ENCODE measurements at regions not wholly inside any gene's neighbourhood (a gene's known extent, or its start where the extent isn't known, plus 50 kb on each side); places are given as distances from the start of the nearest gene placed in this dataset.

- TF ChIP-seq, protein P1, sequence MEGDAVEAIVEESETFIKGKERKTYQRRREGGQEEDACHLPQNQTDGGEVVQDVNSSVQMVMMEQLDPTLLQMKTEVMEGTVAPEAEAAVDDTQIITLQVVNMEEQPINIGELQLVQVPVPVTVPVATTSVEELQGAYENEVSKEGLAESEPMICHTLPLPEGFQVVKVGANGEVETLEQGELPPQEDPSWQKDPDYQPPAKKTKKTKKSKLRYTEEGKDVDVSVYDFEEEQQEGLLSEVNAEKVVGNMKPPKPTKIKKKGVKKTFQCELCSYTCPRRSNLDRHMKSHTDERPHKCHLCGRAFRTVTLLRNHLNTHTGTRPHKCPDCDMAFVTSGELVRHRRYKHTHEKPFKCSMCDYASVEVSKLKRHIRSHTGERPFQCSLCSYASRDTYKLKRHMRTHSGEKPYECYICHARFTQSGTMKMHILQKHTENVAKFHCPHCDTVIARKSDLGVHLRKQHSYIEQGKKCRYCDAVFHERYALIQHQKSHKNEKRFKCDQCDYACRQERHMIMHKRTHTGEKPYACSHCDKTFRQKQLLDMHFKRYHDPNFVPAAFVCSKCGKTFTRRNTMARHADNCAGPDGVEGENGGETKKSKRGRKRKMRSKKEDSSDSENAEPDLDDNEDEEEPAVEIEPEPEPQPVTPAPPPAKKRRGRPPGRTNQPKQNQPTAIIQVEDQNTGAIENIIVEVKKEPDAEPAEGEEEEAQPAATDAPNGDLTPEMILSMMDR (IDR thresholded peaks at IDR 0.05; ENCODE audit: unreplicated experiment in 3 of 3), result no peak
- no peak overlapping the region for H3K4me3 Mint-ChIP-seq
- no peaks in the 10 kb centered on the region for H3K4me1 Mint-ChIP-seq
- H3K36me3 Mint-ChIP-seq (ENCODE audit: low read depth), result no peaks in the 10 kb centered on the region
- H3K9me3 Mint-ChIP-seq, result peaks cover 2% of the 10 kb centered on the region
- peaks cover 4% of the 10 kb centered on the region for H3K27me3 Mint-ChIP-seq (ENCODE audit: low read depth)
- no peak overlapping the region for H3K27ac Mint-ChIP-seq
Measured at GRCh38 chr1:4877426-4877825, 223.0 kb downstream of the AJAP1 start.

DNA sequence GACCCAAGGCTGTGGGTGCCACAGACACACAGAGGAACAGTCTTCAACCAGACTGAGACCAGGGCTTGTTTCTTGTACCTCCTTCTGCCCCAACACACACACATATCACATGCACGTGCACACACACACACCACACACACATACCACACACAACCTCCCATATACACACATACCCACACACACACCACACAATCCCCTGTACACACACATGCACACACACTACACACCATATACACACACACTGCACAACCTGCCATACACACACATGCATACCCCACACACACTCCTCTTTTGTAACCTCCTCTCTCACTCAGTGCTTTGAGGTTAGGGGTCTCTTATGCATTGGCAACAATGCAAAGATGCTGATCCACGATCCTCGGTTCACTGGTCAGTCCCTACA lies 217.0 kb downstream of the AJAP1 start:
- peaks cover 19% of the 10 kb centered on the region for H3K27me3 Mint-ChIP-seq (ENCODE audit: low read depth)
- peaks cover 14% of the 10 kb centered on the region for H3K9me3 Mint-ChIP-seq
- H3K4me1 Mint-ChIP-seq, result no peaks in the 10 kb centered on the region
- no peaks in the 10 kb centered on the region for H3K36me3 Mint-ChIP-seq (ENCODE audit: low read depth)
- TF ChIP-seq, protein P1 (IDR thresholded peaks at IDR 0.05; ENCODE audit: unreplicated experiment in 3 of 3), result no peak
- no peak overlapping the region for H3K27ac Mint-ChIP-seq
- no peak overlapping the region for H3K4me3 Mint-ChIP-seq

DNA sequence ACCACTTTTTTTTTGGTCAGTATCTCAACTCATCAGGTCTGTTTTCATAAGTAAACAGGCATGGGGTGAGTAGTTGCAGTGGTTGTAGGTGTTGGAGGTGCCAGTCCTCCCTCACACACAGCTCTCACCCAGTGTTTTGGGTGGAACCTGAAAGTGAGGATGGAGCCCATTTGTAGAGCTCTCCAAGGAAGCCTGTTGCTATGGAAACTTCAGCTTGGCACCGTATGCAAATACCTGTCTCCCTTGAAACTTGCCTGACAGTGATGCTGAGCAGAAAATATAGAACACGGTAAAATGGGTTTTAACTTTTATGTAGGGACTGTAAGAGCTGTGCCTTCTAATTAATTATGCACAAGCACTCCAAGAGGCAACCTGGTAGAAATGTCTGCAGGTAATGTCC lies 214.1 kb downstream of the AJAP1 start:
- H3K9me3 Mint-ChIP-seq, result peaks cover 26% of the 10 kb centered on the region
- no peak overlapping the region for H3K4me3 Mint-ChIP-seq

GRCh38 chr1:4856396-4856795 lies 202.0 kb downstream of the AJAP1 start:
- Mint-ChIP-seq H3K27ac (no peak overlapping the region), H3K4me1 (no peaks in the 10 kb centered on the region), H3K36me3 (ENCODE audit: low read depth) (no peaks in the 10 kb centered on the region), H3K27me3 (ENCODE audit: low read depth) (no peaks in the 10 kb centered on the region), H3K4me3 (no peak overlapping the region), H3K9me3 (peaks cover 6% of the 10 kb centered on the region)
- TF ChIP-seq, protein P1 (IDR thresholded peaks at IDR 0.05; ENCODE audit: unreplicated experiment in 3 of 3), result no peak

More for the DNA sequence above, 214.1 kb downstream of the AJAP1 start:
- TF ChIP-seq, protein P1 (IDR thresholded peaks at IDR 0.05; ENCODE audit: unreplicated experiment in 3 of 3), result no peak
- Mint-ChIP-seq H3K27ac (no peak overlapping the region), H3K27me3 (ENCODE audit: low read depth) (peaks cover 22% of the 10 kb centered on the region), H3K4me1 (no peaks in the 10 kb centered on the region), H3K36me3 (ENCODE audit: low read depth) (no peaks in the 10 kb centered on the region)

GRCh38 chr1:4854367-4854766 lies 200.0 kb downstream of the AJAP1 start:
- peaks cover 6% of the 10 kb centered on the region for H3K9me3 Mint-ChIP-seq
- TF ChIP-seq, protein P1 (IDR thresholded peaks at IDR 0.05; ENCODE audit: unreplicated experiment in 3 of 3), result no peak
- no peaks in the 10 kb centered on the region for H3K27me3 Mint-ChIP-seq (ENCODE audit: low read depth)
- no peak overlapping the region for H3K27ac Mint-ChIP-seq
- no peak overlapping the region for H3K4me3 Mint-ChIP-seq
- no peaks in the 10 kb centered on the region for H3K4me1 Mint-ChIP-seq
- H3K36me3 Mint-ChIP-seq (ENCODE audit: low read depth), result no peaks in the 10 kb centered on the region

- Mint-ChIP-seq H3K36me3 (ENCODE audit: low read depth) (no peaks in the 10 kb centered on the region), H3K27me3 (ENCODE audit: low read depth) (no peaks in the 10 kb centered on the region), H3K4me1 (no peaks in the 10 kb centered on the region), H3K4me3 (no peak overlapping the region), H3K27ac (no peak overlapping the region), H3K9me3 (peaks cover 6% of the 10 kb centered on the region)
- TF ChIP-seq, protein P1 (IDR thresholded peaks at IDR 0.05; ENCODE audit: unreplicated experiment in 3 of 3), result no peak
Measured at GRCh38 chr1:4853904-4854303, 199.5 kb downstream of the AJAP1 start.
